GM12878 (cell line): ENCODE measurements at regions not wholly inside any gene's neighbourhood (a gene's known extent, or its start where the extent isn't known, plus 50 kb on each side); places are given as distances from the start of the nearest gene placed in this dataset.

Source experiments
- ATAC-seq: fragments of 200-7000 bp; cut with Tn5 transposase; 3 replicates; pipeline ENCODE4 v1.9.1; 2020; ENCODE audit warnings: mild to moderate bottlenecking, moderate library complexity
- BruUV-seq: library from RNA; stranded (reverse); fragments of 400-500 nt; replicated peaks from 2 replicates; lab custom pipeline; 2021; lab: Mats Ljungman, UMichigan
- CTCF ChIA-PET: fragments of 300-600 bp; sonication (Branson Sonifier 250); formaldehyde crosslinking; extraction: SDS; loops from one replicate; lab custom pipeline; 2021; ENCODE audit warnings: inconsistent platforms; lab: Yijun Ruan, JAX
- POLR2A ChIA-PET: fragments of 350-600 bp; formaldehyde crosslinking; extraction: SDS; loops from one replicate; lab custom pipeline; 2021; ENCODE audit warnings: inconsistent platforms; lab: Charles Lee
- RAD21 ChIA-PET: fragments of 300-600 bp; sonication (Branson Sonifier 250); formaldehyde crosslinking; loops from one replicate; lab custom pipeline; 2023; ENCODE audit warnings: antibody characterized with exemption; ENCODE audit not compliant: unreplicated experiment; lab: Charles Lee
- SMC1A ChIA-PET: fragments of 300-600 bp; sonication (Branson Sonifier 250); formaldehyde crosslinking; loops from one replicate; lab custom pipeline; 2023; ENCODE audit not compliant: unreplicated experiment, uncharacterized antibody; lab: Charles Lee
- DNase-seq: peaks from one replicate; pipeline ENCODE4 v3.0.0-alpha.2; 2011; ENCODE audit warnings: low read depth, low spot score
- FAIRE-seq: peaks from 3 replicates; lab custom pipeline; 2011; peaks lifted over from hg19 to GRCh38; lab: Jason Lieb, UNC
- H2AFZ ChIP-seq: 2 replicates; pipeline ENCODE4 v1.6.0; 2011; ENCODE audit warnings: low read depth, low read length, control low read depth; ENCODE audit not compliant: control insufficient read depth
- H3K27ac ChIP-seq: 2 replicates; pipeline ENCODE4 v1.5.1; 2011; ENCODE audit warnings: control low read depth; ENCODE audit not compliant: control insufficient read depth, insufficient read depth
- H3K27me3 ChIP-seq, 2 experiments: replicated peaks in 1 of 2; 2 replicates each; pipeline versions ENCODE4 v1.6.0 to v1.6.1; 2011; ENCODE audit warnings: low read length in 1 of 2; ENCODE audit not compliant: control insufficient read depth in 2 of 2, insufficient read depth in 2 of 2
- H3K36me3 ChIP-seq, 2 experiments: 2 replicates each; pipeline ENCODE4 v1.5.1; 2011; ENCODE audit warnings: low read length in 1 of 2; ENCODE audit not compliant: control insufficient read depth in 2 of 2, insufficient read depth in 2 of 2
- H3K4me1 ChIP-seq: 2 replicates; pipeline ENCODE4 v1.6.1; 2011; ENCODE audit warnings: mild to moderate bottlenecking, low read length, moderate library complexity, mixed read lengths; ENCODE audit not compliant: control insufficient read depth, insufficient read depth
- H3K4me2 ChIP-seq: 2 replicates; pipeline ENCODE4 v1.6.0; 2011; ENCODE audit warnings: control low read depth; ENCODE audit not compliant: control insufficient read depth, insufficient read depth
- H3K4me3 ChIP-seq: fragments of 200-600 bp; sonication (generic); 2 replicates; pipeline ENCODE4 v1.5.1; 2016
- H3K79me2 ChIP-seq: 2 replicates; pipeline ENCODE4 v1.6.0; 2011; ENCODE audit warnings: low read length; ENCODE audit not compliant: control insufficient read depth, insufficient read depth
- H3K9ac ChIP-seq: 2 replicates; pipeline ENCODE4 v1.8.0; 2011; ENCODE audit warnings: low read length, control low read depth, mixed read lengths; ENCODE audit not compliant: control insufficient read depth, insufficient read depth
- H3K9me3 ChIP-seq: replicated peaks from 3 replicates; pipeline ENCODE4 v1.5.1; 2011; ENCODE audit warnings: mild to moderate bottlenecking, low read length; ENCODE audit not compliant: control insufficient read depth, insufficient read depth
- H4K20me1 ChIP-seq: 2 replicates; pipeline ENCODE4 v1.6.0; 2011; ENCODE audit not compliant: control insufficient read depth, insufficient read depth
- PKNOX1 ChIP-seq: fragments of 450-650 bp; IDR thresholded peaks from 2 replicates; pipeline ENCODE4 v1.6.1; 2016; ENCODE audit warnings: mild to moderate bottlenecking
- RUNX3 ChIP-seq: IDR thresholded peaks from 2 replicates; pipeline ENCODE4 v1.6.1; 2012; ENCODE audit warnings: low read length, inconsistent platforms
- ZNF217 ChIP-seq: fragments of 450-650 bp; IDR thresholded peaks from 2 replicates; pipeline ENCODE4 v1.6.1; 2017; ENCODE audit warnings: antibody characterized with exemption, mild to moderate bottlenecking
- WGBS: methylation state at CpG from one replicate; pipeline ENCODE4 v1.1.6; 2016; ENCODE audit warnings: low lambda C conversion rate; ENCODE audit not compliant: insufficient replicate concordance, insufficient coverage; ENCODE audit errors: missing lambda C conversion rate; 5-methylcytosine and 5-hydroxymethylcytosine counted together
- in situ Hi-C: fragments of 300-500 bp; cut with MboI; formaldehyde crosslinking; loops from 9 replicates; pipeline ENCODE4 v1.14.3; 2018; ENCODE audit warnings: mixed read lengths
- intact Hi-C: fragments of 100-400 bp; cut with micrococcal nuclease; formaldehyde crosslinking; loops from one replicate; pipeline ENCODE4 v1.14.2; 2022; ENCODE audit not compliant: unreplicated experiment

- TF ChIP-seq PKNOX1, result peak; percentile 17; the same call in 1 of the 2 replicates
Observed at GRCh38 chr6:26211963-26212362, 124.7 kb downstream of the HFE start (continued).

GRCh38 chr6:26213334-26214075 is 126.3 kb downstream of the HFE start:
- FAIRE-seq, result no peak
- intact Hi-C loops, result no loop called here
- in situ Hi-C loops, result no loop called here

More at GRCh38 chr6:26213334-26214075, 126.3 kb downstream of the HFE start:
- H3K36me3 ChIP-seq, result no peaks in the 10 kb centered on the region
- no peaks in the 10 kb centered on the region for H3K27me3 ChIP-seq
- no peaks in the 10 kb centered on the region for H4K20me1 ChIP-seq
- no peak overlapping the region for H3K4me3 ChIP-seq
- H2AFZ ChIP-seq, result no peak overlapping the region
- H3K27ac ChIP-seq, result no peak overlapping the region
- DNase-seq (no peak), ATAC-seq (no peak)
- TF ChIP-seq RUNX3, result no peak
- 0 out of 2 replicates have a peak, but pooled peaks have one; percentile 7 for TF ChIP-seq ZNF217
- no peak overlapping the region for H3K4me2 ChIP-seq
- RAD21 ChIA-PET, result no interaction called here
- no peak overlapping the region for H3K9ac ChIP-seq
- SMC1A ChIA-PET, result interaction anchor here (0.7 to 1.5 kb wide), 3 partner anchors 10 to 40 kb away, joined by 3 read pairs; a partner anchor contains a TSS
- CTCF ChIA-PET, result interaction anchor here (0.6 to 3.8 kb wide), 4 partner anchors 9 to 40 kb away, joined by 3 to 25 read pairs (median 6); a partner anchor contains a TSS
- peaks cover 4% of the 10 kb centered on the region; the same call in 1 of the 2 replicates for H3K79me2 ChIP-seq
- H3K4me1 ChIP-seq, result no peaks in the 10 kb centered on the region; the same call in 1 of the 2 replicates
- POLR2A ChIA-PET, result interaction anchor here (0.7 to 4.9 kb wide), 4 partner anchors 7 to 30 kb away, joined by 4 to 85 read pairs (median 32); a partner anchor contains a TSS
- no peaks in the 10 kb centered on the region for H3K9me3 ChIP-seq
- WGBS, result 100% methylated on average over 2 of the region's 2 CpGs
- no TSS peak for BruUV-seq
